ENCODE measurements at regions not wholly inside any gene's neighbourhood (a gene's known extent, or its start where the extent isn't known, plus 50 kb on each side); places are given as distances from the start of the nearest gene placed in this dataset.

- H3K4me1 ChIP-seq (ENCODE audit: control insufficient read depth, insufficient read depth, low read length): no peaks in the 10 kb centered on the region
- intact Hi-C loops (cut with micrococcal nuclease; ENCODE audit: unreplicated experiment) (loop anchor here (5.0 kb wide), 1 partner anchor 295 kb away; no protein-coding TSS in a partner anchor), in situ Hi-C loops (cut with HindIII; ENCODE audit: low pct_unique_long_range_greater_than_20kb, low sequenced_read_pairs) (no loop called here)
- ChIA-PET POLR2A (no interaction called here), CTCF (interaction anchor here (1.8 to 2.1 kb wide), 2 partner anchors 156 to 159 kb away, joined by 8 to 10 read pairs; no protein-coding TSS in a partner anchor)
- no peaks in the 10 kb centered on the region for H3K9me3 ChIP-seq (ENCODE audit: control insufficient read depth, insufficient read depth, low read depth, low read length)
- H3K36me3 ChIP-seq (ENCODE audit: control insufficient read depth, insufficient read depth, low read length): no peaks in the 10 kb centered on the region
- ATAC-seq (no peak), DNase-seq (ENCODE audit: low read depth, low spot score) (no peak)
- TF ChIP-seq, protein P1, sequence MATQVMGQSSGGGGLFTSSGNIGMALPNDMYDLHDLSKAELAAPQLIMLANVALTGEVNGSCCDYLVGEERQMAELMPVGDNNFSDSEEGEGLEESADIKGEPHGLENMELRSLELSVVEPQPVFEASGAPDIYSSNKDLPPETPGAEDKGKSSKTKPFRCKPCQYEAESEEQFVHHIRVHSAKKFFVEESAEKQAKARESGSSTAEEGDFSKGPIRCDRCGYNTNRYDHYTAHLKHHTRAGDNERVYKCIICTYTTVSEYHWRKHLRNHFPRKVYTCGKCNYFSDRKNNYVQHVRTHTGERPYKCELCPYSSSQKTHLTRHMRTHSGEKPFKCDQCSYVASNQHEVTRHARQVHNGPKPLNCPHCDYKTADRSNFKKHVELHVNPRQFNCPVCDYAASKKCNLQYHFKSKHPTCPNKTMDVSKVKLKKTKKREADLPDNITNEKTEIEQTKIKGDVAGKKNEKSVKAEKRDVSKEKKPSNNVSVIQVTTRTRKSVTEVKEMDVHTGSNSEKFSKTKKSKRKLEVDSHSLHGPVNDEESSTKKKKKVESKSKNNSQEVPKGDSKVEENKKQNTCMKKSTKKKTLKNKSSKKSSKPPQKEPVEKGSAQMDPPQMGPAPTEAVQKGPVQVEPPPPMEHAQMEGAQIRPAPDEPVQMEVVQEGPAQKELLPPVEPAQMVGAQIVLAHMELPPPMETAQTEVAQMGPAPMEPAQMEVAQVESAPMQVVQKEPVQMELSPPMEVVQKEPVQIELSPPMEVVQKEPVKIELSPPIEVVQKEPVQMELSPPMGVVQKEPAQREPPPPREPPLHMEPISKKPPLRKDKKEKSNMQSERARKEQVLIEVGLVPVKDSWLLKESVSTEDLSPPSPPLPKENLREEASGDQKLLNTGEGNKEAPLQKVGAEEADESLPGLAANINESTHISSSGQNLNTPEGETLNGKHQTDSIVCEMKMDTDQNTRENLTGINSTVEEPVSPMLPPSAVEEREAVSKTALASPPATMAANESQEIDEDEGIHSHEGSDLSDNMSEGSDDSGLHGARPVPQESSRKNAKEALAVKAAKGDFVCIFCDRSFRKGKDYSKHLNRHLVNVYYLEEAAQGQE (IDR thresholded peaks at IDR 0.05; ENCODE audit: insufficient read depth in 1 of 2, low read depth in 2 of 2, low read length in 1 of 2): no peak
- TF ChIP-seq POLR2AphosphoS5 (IDR thresholded peaks at IDR 0.05; ENCODE audit: low read depth, low read length) (no peak), SIN3A (IDR thresholded peaks at IDR 0.05; ENCODE audit: borderline replicate concordance, insufficient read depth, low read depth, low read length) (no peak), TCF7L2 (IDR thresholded peaks at IDR 0.05; ENCODE audit: low read depth, low read length) (no peak)
- TF ChIP-seq, protein P2, sequence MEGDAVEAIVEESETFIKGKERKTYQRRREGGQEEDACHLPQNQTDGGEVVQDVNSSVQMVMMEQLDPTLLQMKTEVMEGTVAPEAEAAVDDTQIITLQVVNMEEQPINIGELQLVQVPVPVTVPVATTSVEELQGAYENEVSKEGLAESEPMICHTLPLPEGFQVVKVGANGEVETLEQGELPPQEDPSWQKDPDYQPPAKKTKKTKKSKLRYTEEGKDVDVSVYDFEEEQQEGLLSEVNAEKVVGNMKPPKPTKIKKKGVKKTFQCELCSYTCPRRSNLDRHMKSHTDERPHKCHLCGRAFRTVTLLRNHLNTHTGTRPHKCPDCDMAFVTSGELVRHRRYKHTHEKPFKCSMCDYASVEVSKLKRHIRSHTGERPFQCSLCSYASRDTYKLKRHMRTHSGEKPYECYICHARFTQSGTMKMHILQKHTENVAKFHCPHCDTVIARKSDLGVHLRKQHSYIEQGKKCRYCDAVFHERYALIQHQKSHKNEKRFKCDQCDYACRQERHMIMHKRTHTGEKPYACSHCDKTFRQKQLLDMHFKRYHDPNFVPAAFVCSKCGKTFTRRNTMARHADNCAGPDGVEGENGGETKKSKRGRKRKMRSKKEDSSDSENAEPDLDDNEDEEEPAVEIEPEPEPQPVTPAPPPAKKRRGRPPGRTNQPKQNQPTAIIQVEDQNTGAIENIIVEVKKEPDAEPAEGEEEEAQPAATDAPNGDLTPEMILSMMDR (IDR thresholded peaks at IDR 0.05): no peak
- H3K27ac ChIP-seq (ENCODE audit: low read length): no peak overlapping the region
- no peak overlapping the region for H3K4me3 ChIP-seq (ENCODE audit: low read depth in 2 of 2, low read length in 2 of 2)
- H3K27me3 ChIP-seq (ENCODE audit: control insufficient read depth, insufficient read depth, low read length): no peaks in the 10 kb centered on the region
- no TSS peak for BruUV-seq (replicated peaks)
These were observed 99.8 kb downstream of the EBNA1BP2 start for GRCh38 chr1:43072314-43072713.

GRCh38 chr1:43071241-43071640 is 100.8 kb downstream of the EBNA1BP2 start:
- BruUV-seq (replicated peaks): no TSS peak
- TF ChIP-seq, protein P2 (IDR thresholded peaks at IDR 0.05): no peak
- no peak for TF ChIP-seq SIN3A (IDR thresholded peaks at IDR 0.05; ENCODE audit: borderline replicate concordance, insufficient read depth, low read depth, low read length)
- TF ChIP-seq TCF7L2 (IDR thresholded peaks at IDR 0.05; ENCODE audit: low read depth, low read length): no peak
- no peak for TF ChIP-seq POLR2AphosphoS5 (IDR thresholded peaks at IDR 0.05; ENCODE audit: low read depth, low read length)
- TF ChIP-seq, protein P1 (IDR thresholded peaks at IDR 0.05; ENCODE audit: insufficient read depth in 1 of 2, low read depth in 2 of 2, low read length in 1 of 2): no peak
- CTCF ChIA-PET: interaction anchor here (0.7 to 1.8 kb wide), 2 partner anchors 37 to 158 kb away, joined by 3 to 8 read pairs; no protein-coding TSS in a partner anchor

More at GRCh38 chr1:43071241-43071640, 100.8 kb downstream of the EBNA1BP2 start:
- H3K36me3 ChIP-seq (ENCODE audit: control insufficient read depth, insufficient read depth, low read length): no peaks in the 10 kb centered on the region
- POLR2A ChIA-PET: no interaction called here
- ATAC-seq: no peak
- intact Hi-C loops (cut with micrococcal nuclease; ENCODE audit: unreplicated experiment): loop anchor here (5.0 kb wide), 1 partner anchor 294 kb away; no protein-coding TSS in a partner anchor
- H3K4me3 ChIP-seq (ENCODE audit: low read depth in 2 of 2, low read length in 2 of 2): no peak overlapping the region
- in situ Hi-C loops (cut with HindIII; ENCODE audit: low pct_unique_long_range_greater_than_20kb, low sequenced_read_pairs): no loop called here
- H3K27me3 ChIP-seq (ENCODE audit: control insufficient read depth, insufficient read depth, low read length): no peaks in the 10 kb centered on the region
- H3K4me1 ChIP-seq (ENCODE audit: control insufficient read depth, insufficient read depth, low read length): no peaks in the 10 kb centered on the region
- H3K9me3 ChIP-seq (ENCODE audit: control insufficient read depth, insufficient read depth, low read depth, low read length): no peaks in the 10 kb centered on the region
- no peak overlapping the region for H3K27ac ChIP-seq (ENCODE audit: low read length)
- DNase-seq (ENCODE audit: low read depth, low spot score): no peak

All from Panc1 (cell line).